C4-2B (cell line): ENCODE measurements at regions not wholly inside any gene's neighbourhood (a gene's known extent, or its start where the extent isn't known, plus 50 kb on each side); places are given as distances from the start of the nearest gene placed in this dataset.

ENCODE experiments used
- CTCF ChIP-seq: fragments of 450-650 bp; conservative IDR thresholded peaks from 2 replicates; pipeline ENCODE4 v1.5.1; 2017; ENCODE audit warnings: mild to moderate bottlenecking
- ZFX ChIP-seq: fragments of 450-650 bp; IDR thresholded peaks from 2 replicates; pipeline ENCODE4 v1.6.1; 2017

DNA sequence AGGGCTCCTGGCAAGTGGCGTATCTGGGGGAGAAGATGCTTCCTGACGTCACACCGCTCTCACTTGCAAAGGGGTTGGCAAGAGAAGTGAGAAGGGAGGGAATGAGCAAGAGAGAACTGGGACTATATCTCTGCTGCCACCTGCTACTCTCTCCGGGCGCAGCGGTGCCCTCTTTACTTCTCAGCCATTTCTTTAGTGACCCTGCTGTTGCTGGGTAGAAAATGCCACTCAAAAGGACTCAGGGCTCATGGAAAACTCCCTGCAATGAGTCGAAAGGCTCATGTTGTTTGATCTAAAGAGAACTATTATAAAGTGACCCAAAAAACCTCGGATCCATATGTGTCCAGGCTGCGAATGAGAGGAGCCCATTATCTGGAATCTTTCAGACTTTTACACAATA is 401.8 kb downstream of the SAMD5 start:
- no peak for TF ChIP-seq CTCF
- no peak for TF ChIP-seq ZFX
